B cell (primary cell): ENCODE measurements at regions not wholly inside any gene's neighbourhood (a gene's known extent, or its start where the extent isn't known, plus 50 kb on each side); places are given as distances from the start of the nearest gene placed in this dataset.

Experiments
- ATAC-seq: fragments of 200-7000 bp; cut with Tn5 transposase; one replicate; pipeline ENCODE4 v1.10.0; 2021; ENCODE audit warnings: low read depth, mild to moderate bottlenecking, moderate number of reproducible peaks, moderate library complexity
- CTCF ChIA-PET: fragments of 350-600 bp; sonication (Branson Sonifier 250); formaldehyde crosslinking; loops from one replicate; lab custom pipeline; 2021; ENCODE audit warnings: antibody characterized with exemption, inconsistent platforms; lab: Charles Lee
- POLR2A ChIA-PET: fragments of 350-600 bp; sonication (Branson Sonifier 250); formaldehyde crosslinking; loops from one replicate; lab custom pipeline; 2021; ENCODE audit warnings: antibody characterized with exemption; lab: Charles Lee
- DNase-seq: peaks from one replicate; pipeline ENCODE4 v3.0.0; 2013
- H2AFZ ChIP-seq: 2 replicates; pipeline ENCODE4 v1.6.1; 2012; ENCODE audit warnings: mild to moderate bottlenecking, low read depth, low read length; ENCODE audit not compliant: insufficient read depth, poor library complexity, severe bottlenecking
- H3K27ac ChIP-seq, 2 donors: 1 replicate in 1 of 2; 2 replicates in 1 of 2; pipeline ENCODE4 v1.5.1; 2012 to 2013; ENCODE audit warnings: low read length in 2 of 2, mild to moderate bottlenecking in 2 of 2, moderate library complexity in 1 of 2
- H3K27me3 ChIP-seq, 4 experiments: fragments of 200-600 bp in 1 of 4; sonication (generic) in 1 of 4; replicated peaks in 1 of 4; 1 replicate in 2 of 4; 2 replicates in 2 of 4; pipeline versions ENCODE4 v1.6.1 to v1.7.0; 2013 to 2016; ENCODE audit warnings: low read length in 3 of 4, mild to moderate bottlenecking in 2 of 4, mixed read lengths in 1 of 4, moderate library complexity in 1 of 4; ENCODE audit not compliant: insufficient read depth in 4 of 4, control insufficient read depth in 3 of 4; ENCODE audit errors: control extremely low read depth in 1 of 4
- H3K36me3 ChIP-seq, 2 experiments: replicated peaks in 1 of 2; 1 replicate in 1 of 2; 2 replicates in 1 of 2; pipeline versions ENCODE4 v1.6.1 to v1.7.1; 2013; ENCODE audit warnings: low read length in 1 of 2; ENCODE audit not compliant: insufficient read depth in 2 of 2, control insufficient read depth in 1 of 2; ENCODE audit errors: control extremely low read depth in 1 of 2, extremely low read depth in 1 of 2
- H3K4me1 ChIP-seq, 2 donors: fragments of 200-600 bp in 1 of 2; sonication (generic) in 1 of 2; 1 replicate in 1 of 2; 2 replicates in 1 of 2; pipeline versions ENCODE4 v1.5.1 to v1.6.1; 2013 to 2017; ENCODE audit warnings: low read length in 2 of 2; ENCODE audit not compliant: control insufficient read depth in 2 of 2, insufficient read depth in 2 of 2
- H3K4me2 ChIP-seq: replicated peaks from 2 replicates; pipeline ENCODE3; 2012; ENCODE audit warnings: mild to moderate bottlenecking, low read depth, low read length; ENCODE audit not compliant: poor library complexity, severe bottlenecking
- H3K4me3 ChIP-seq, 5 experiments: fragments of 200-600 bp in 1 of 5; sonication (generic) in 1 of 5; 1 replicate in 3 of 5; 2 replicates in 2 of 5; pipeline versions ENCODE4 v1.5.1 to v1.7.0; 2011 to 2016; ENCODE audit warnings: low read length in 4 of 5, mild to moderate bottlenecking in 4 of 5, low read depth in 2 of 5, control low read depth in 1 of 5, moderate library complexity in 1 of 5; ENCODE audit not compliant: insufficient read depth in 1 of 5; ENCODE audit errors: control extremely low read depth in 1 of 5, extremely low read depth in 1 of 5
- H3K79me2 ChIP-seq: fragments of 200-600 bp; sonication (generic); one replicate; pipeline ENCODE4 v1.6.0; 2016; ENCODE audit warnings: low read length; ENCODE audit not compliant: control insufficient read depth, insufficient read depth
- H3K9ac ChIP-seq: fragments of 200-600 bp; sonication (generic); 2 replicates; pipeline ENCODE4 v1.6.1; 2017; ENCODE audit warnings: mild to moderate bottlenecking, low read length, moderate library complexity
- H3K9me3 ChIP-seq, 3 donors: one replicate each; pipeline versions ENCODE4 v1.6.1 to v1.7.1; 2013; ENCODE audit warnings: low read length in 2 of 3; ENCODE audit not compliant: control insufficient read depth in 2 of 3, insufficient read depth in 1 of 3; ENCODE audit errors: control extremely low read depth in 1 of 3
- H4K20me1 ChIP-seq: 2 replicates; pipeline ENCODE4 v1.6.0; 2012; ENCODE audit warnings: mild to moderate bottlenecking, low read length; ENCODE audit not compliant: insufficient read depth, control insufficient read depth, poor library complexity, severe bottlenecking
- H3K27ac Mint-ChIP-seq: one replicate; pipeline ENCODE4 v1.8.0; 2021; ENCODE audit warnings: mixed read lengths
- H3K27me3 Mint-ChIP-seq: one replicate; pipeline ENCODE4 v1.8.0; 2021; ENCODE audit warnings: mixed read lengths
- H3K4me1 Mint-ChIP-seq: one replicate; pipeline ENCODE4 v1.8.0; 2021; ENCODE audit warnings: mixed read lengths
- H3K4me3 Mint-ChIP-seq: one replicate; pipeline ENCODE4 v1.8.0; 2021; ENCODE audit warnings: mixed read lengths
- H3K9me3 Mint-ChIP-seq: one replicate; pipeline ENCODE4 v1.8.0; 2022; ENCODE audit warnings: mixed read lengths; ENCODE audit not compliant: insufficient read depth
- EZH2 ChIP-seq: IDR thresholded peaks from 2 replicates; pipeline ENCODE4 v1.6.1; 2012; ENCODE audit warnings: borderline replicate concordance, low read depth, mild to moderate bottlenecking, moderate library complexity, low read length; ENCODE audit not compliant: insufficient read depth, poor library complexity, severe bottlenecking
- WGBS: methylation state at CpG from one replicate; pipeline ENCODE4 v1.1.5; 2013; ENCODE audit warnings: missing lambda C conversion rate; ENCODE audit not compliant: insufficient coverage; 5-methylcytosine and 5-hydroxymethylcytosine counted together
- intact Hi-C: fragments of 100-400 bp; cut with micrococcal nuclease; formaldehyde crosslinking; loops from one replicate; pipeline ENCODE4 v1.10.0; 2022
- TF ChIP-seq, protein P1 (sequence below): fragments of 200-600 bp; IDR thresholded peaks from one replicate; pipeline ENCODE4 v1.8.0; 2022; ENCODE audit warnings: antibody characterized with exemption, mild to moderate bottlenecking

DNA sequence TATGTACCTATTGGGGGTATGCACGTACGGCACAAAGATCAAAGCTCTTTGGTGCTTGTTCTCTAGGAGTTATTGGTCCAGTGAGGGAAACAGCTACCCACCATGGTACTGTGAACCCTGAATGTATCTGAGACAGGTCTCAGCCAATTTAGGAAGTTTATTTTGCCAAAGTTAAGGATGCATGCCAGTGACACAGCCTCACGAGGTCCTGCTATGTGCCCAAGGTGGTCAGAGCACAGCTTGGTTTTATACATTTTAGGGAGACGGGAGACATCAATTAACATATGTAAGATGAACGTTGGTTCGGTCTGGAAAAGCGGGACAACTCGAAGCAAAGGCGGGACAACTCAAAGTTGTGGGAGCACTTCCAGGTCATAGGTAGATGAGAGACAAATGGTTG, 75.8 kb downstream of the SOWAHC start:
- intact Hi-C loops = no loop called here
- POLR2A ChIA-PET = no interaction called here

DNA sequence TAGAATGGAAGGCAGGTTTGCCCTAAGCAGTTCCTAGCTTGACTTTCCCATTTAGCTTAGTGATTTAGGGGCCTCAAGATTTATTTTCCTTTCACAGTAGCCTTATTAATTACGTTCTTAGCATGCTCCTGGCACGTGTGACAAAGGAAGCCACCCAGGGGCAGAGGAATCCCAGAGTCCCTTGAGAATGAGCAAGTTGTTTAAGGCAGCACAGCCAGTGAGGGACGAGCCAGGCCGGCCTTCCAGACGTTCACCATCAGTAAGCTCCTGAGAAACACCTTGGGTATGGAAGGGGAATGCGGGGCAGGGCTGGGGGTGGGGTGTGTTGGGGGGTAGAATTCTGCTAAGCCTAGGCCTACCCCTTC, 76.3 kb downstream of the SOWAHC start:
- no peaks in the 10 kb centered on the region for H3K27me3 Mint-ChIP-seq
- Histone ChIP-seq H3K9me3 (no peaks in the 10 kb centered on the region), H3K27me3 (no peaks in the 10 kb centered on the region), H3K9ac (no peak overlapping the region), H3K36me3 (no peaks in the 10 kb centered on the region), H3K27ac (no peak overlapping the region), H3K4me2 (no peak overlapping the region), H2AFZ (no peak overlapping the region), H3K79me2 (no peaks in the 10 kb centered on the region), H3K4me3 (no peak overlapping the region), H3K4me1 (no peaks in the 10 kb centered on the region), H4K20me1 (no peaks in the 10 kb centered on the region)
- intact Hi-C loops = no loop called here
- no peak overlapping the region for H3K4me3 Mint-ChIP-seq
- TF ChIP-seq, protein P1, sequence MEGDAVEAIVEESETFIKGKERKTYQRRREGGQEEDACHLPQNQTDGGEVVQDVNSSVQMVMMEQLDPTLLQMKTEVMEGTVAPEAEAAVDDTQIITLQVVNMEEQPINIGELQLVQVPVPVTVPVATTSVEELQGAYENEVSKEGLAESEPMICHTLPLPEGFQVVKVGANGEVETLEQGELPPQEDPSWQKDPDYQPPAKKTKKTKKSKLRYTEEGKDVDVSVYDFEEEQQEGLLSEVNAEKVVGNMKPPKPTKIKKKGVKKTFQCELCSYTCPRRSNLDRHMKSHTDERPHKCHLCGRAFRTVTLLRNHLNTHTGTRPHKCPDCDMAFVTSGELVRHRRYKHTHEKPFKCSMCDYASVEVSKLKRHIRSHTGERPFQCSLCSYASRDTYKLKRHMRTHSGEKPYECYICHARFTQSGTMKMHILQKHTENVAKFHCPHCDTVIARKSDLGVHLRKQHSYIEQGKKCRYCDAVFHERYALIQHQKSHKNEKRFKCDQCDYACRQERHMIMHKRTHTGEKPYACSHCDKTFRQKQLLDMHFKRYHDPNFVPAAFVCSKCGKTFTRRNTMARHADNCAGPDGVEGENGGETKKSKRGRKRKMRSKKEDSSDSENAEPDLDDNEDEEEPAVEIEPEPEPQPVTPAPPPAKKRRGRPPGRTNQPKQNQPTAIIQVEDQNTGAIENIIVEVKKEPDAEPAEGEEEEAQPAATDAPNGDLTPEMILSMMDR = no peak
- TF ChIP-seq EZH2 = no peak
- WGBS = 82% methylated on average over 4 of the region's 6 CpGs
- ChIA-PET CTCF (no interaction called here), POLR2A (no interaction called here)
- DNase-seq = no peak
- no peak overlapping the region for H3K27ac Mint-ChIP-seq
- H3K9me3 Mint-ChIP-seq = peaks cover 2% of the 10 kb centered on the region
- no peak for ATAC-seq
- no peaks in the 10 kb centered on the region for H3K4me1 Mint-ChIP-seq

More for the DNA sequence above, 75.8 kb downstream of the SOWAHC start:
- H3K4me2 ChIP-seq = no peak overlapping the region
- no peaks in the 10 kb centered on the region for H3K9me3 ChIP-seq
- Mint-ChIP-seq H3K27ac (no peak overlapping the region), H3K4me3 (no peak overlapping the region), H3K4me1 (no peaks in the 10 kb centered on the region), H3K27me3 (no peaks in the 10 kb centered on the region), H3K9me3 (peaks cover 2% of the 10 kb centered on the region)
- H3K27ac ChIP-seq = no peak overlapping the region
- no peak overlapping the region for H3K9ac ChIP-seq
- CTCF ChIA-PET = interaction anchor here (0.6 kb wide), 1 partner anchor 16 kb away, joined by 3 read pairs; no protein-coding TSS in a partner anchor
- no peaks in the 10 kb centered on the region for H3K4me1 ChIP-seq
- TF ChIP-seq, protein P1 = no peak
- TF ChIP-seq EZH2 = no peak
- H4K20me1 ChIP-seq = no peaks in the 10 kb centered on the region
- no peak overlapping the region for H3K4me3 ChIP-seq
- DNase-seq (no peak), ATAC-seq (no peak)
- 83% methylated on average over 9 of the region's 9 CpGs for WGBS
- H3K27me3 ChIP-seq = no peaks in the 10 kb centered on the region
- no peaks in the 10 kb centered on the region for H3K36me3 ChIP-seq
- H3K79me2 ChIP-seq = no peaks in the 10 kb centered on the region
- no peak overlapping the region for H2AFZ ChIP-seq
